HG02938 (cell line): ENCODE measurements at regions not wholly inside any gene's neighbourhood (a gene's known extent, or its start where the extent isn't known, plus 50 kb on each side); places are given as distances from the start of the nearest gene placed in this dataset.

Experiments used
- ATAC-seq: cut with Tn5 transposase; IDR thresholded peaks from one replicate; pipeline ENCODE4 v1.9.1; 2021; ENCODE audit warnings: mild to moderate bottlenecking, moderate library complexity; ENCODE audit not compliant: unreplicated experiment

GRCh38 chr6:15960740-15961634 lies 167.9 kb upstream of the MYLIP start:
- no peak for ATAC-seq

- no peak for ATAC-seq
Measured at GRCh38 chr6:15957655-15958169, 171.2 kb upstream of the MYLIP start.

- ATAC-seq, result no peak
Measured at GRCh38 chr6:15956205-15957106, 172.4 kb upstream of the MYLIP start.

- ATAC-seq, result no peak
Measured at GRCh38 chr6:15955484-15955883, 173.4 kb upstream of the MYLIP start.

GRCh38 chr6:15953152-15953880 lies 175.6 kb upstream of the MYLIP start:
- no peak for ATAC-seq

- no peak for ATAC-seq
Measured at GRCh38 chr6:15952231-15953151, 176.4 kb upstream of the MYLIP start.

- no peak for ATAC-seq
Measured at GRCh38 chr6:15950962-15951569, 177.8 kb upstream of the MYLIP start.

- no peak for ATAC-seq
Measured at GRCh38 chr6:15949982-15950381, 178.9 kb upstream of the MYLIP start.

- ATAC-seq, result no peak
Measured at GRCh38 chr6:15948930-15949900, 179.7 kb upstream of the MYLIP start.

GRCh38 chr6:15947923-15948322 lies 181.0 kb upstream of the MYLIP start:
- no peak for ATAC-seq

- ATAC-seq, result no peak
Measured at GRCh38 chr6:15947436-15947835, 181.4 kb upstream of the MYLIP start.

GRCh38 chr6:15946701-15947385 lies 182.0 kb upstream of the MYLIP start:
- no peak for ATAC-seq

GRCh38 chr6:15945593-15946159 lies 183.2 kb upstream of the MYLIP start:
- ATAC-seq, result no peak

GRCh38 chr6:15943423-15943822 lies 185.5 kb upstream of the MYLIP start:
- ATAC-seq, result no peak

- no peak for ATAC-seq
Measured at GRCh38 chr6:15941168-15941567, 187.7 kb upstream of the MYLIP start.

- no peak for ATAC-seq
Measured at GRCh38 chr6:15938107-15938506, 190.8 kb upstream of the MYLIP start.

GRCh38 chr6:15937602-15938001 lies 191.3 kb upstream of the MYLIP start:
- no peak for ATAC-seq
